ENCODE measurements at regions not wholly inside any gene's neighbourhood (a gene's known extent, or its start where the extent isn't known, plus 50 kb on each side); places are given as distances from the start of the nearest gene placed in this dataset.

GRCh38 chr21:28729887-28730286 lies 262.8 kb downstream of the LTN1 start:
- Histone ChIP-seq H3K79me2 (ENCODE audit: control insufficient read depth, insufficient read depth, low read length) (no peaks in the 10 kb centered on the region), H2AFZ (ENCODE audit: low read depth, low read length) (no peak overlapping the region), H3K4me2 (ENCODE audit: insufficient read depth, low read length) (no peak overlapping the region), H3K9ac (replicated peaks; ENCODE audit: extremely low read depth, insufficient read depth, low read length) (no peak overlapping the region), H3K27me3 (ENCODE audit: control insufficient read depth in 2 of 2, insufficient read depth in 2 of 2, low read length in 2 of 2) (no peaks in the 10 kb centered on the region), H3K9me3 (replicated peaks; ENCODE audit: control insufficient read depth, insufficient read depth, low read length) (no peaks in the 10 kb centered on the region), H3K36me3 (ENCODE audit: control insufficient read depth in 2 of 2, extremely low read depth in 1 of 2, insufficient read depth in 2 of 2, low read length in 2 of 2) (no peaks in the 10 kb centered on the region), H3K4me3 (replicated peaks in 1 of 3; ENCODE audit: insufficient read depth in 1 of 3, low read depth in 1 of 3, low read length in 3 of 3) (no peak overlapping the region), H4K20me1 (replicated peaks; ENCODE audit: control insufficient read depth, extremely low read depth, insufficient read depth, low read length) (no peaks in the 10 kb centered on the region), H3K9me1 (replicated peaks; ENCODE audit: control insufficient read depth, extremely low read depth, insufficient read depth, low read length) (no peaks in the 10 kb centered on the region), H3K4me1 (ENCODE audit: control insufficient read depth, extremely low read depth, insufficient read depth, low read length) (no peaks in the 10 kb centered on the region), H3K27ac (ENCODE audit: insufficient read depth, low read depth, low read length) (no peak overlapping the region)
- no peak for FAIRE-seq
- TF ChIP-seq FOS (IDR thresholded peaks at IDR 0.05; ENCODE audit: borderline replicate concordance, insufficient read depth, low read length) (no peak), MYC (IDR thresholded peaks at IDR 0.05; ENCODE audit: low read depth, low read length) (no peak), MAX (IDR thresholded peaks at IDR 0.05; ENCODE audit: insufficient read depth, insufficient read length) (no peak), JUN (IDR thresholded peaks at IDR 0.05; ENCODE audit: borderline replicate concordance, insufficient read depth, insufficient read length, low read depth) (no peak), POLR2A (IDR thresholded peaks at IDR 0.05; ENCODE audit: low read depth, low read length) (no peak)
- no TSS peak for BruUV-seq (replicated peaks)
- CTCF ChIA-PET = no interaction called here
- no peak for DNase-seq (ENCODE audit: low read depth, low spot score)
- intact Hi-C loops (cut with micrococcal nuclease) (no loop called here), dilution Hi-C loops (cut with MboI; ENCODE audit: extremely low pct_ligation_motif_present, low sequenced_read_pairs) (no loop called here)
- POLR2A ChIA-PET = no interaction called here

- Histone ChIP-seq H3K79me2 (ENCODE audit: control insufficient read depth, insufficient read depth, low read length) (no peaks in the 10 kb centered on the region), H3K4me1 (ENCODE audit: control insufficient read depth, extremely low read depth, insufficient read depth, low read length) (no peaks in the 10 kb centered on the region), H3K36me3 (ENCODE audit: control insufficient read depth in 2 of 2, extremely low read depth in 1 of 2, insufficient read depth in 2 of 2, low read length in 2 of 2) (no peaks in the 10 kb centered on the region), H3K4me3 (replicated peaks in 1 of 3; ENCODE audit: insufficient read depth in 1 of 3, low read depth in 1 of 3, low read length in 3 of 3) (no peak overlapping the region), H3K27ac (ENCODE audit: insufficient read depth, low read depth, low read length) (no peak overlapping the region), H4K20me1 (replicated peaks; ENCODE audit: control insufficient read depth, extremely low read depth, insufficient read depth, low read length) (no peaks in the 10 kb centered on the region), H3K27me3 (ENCODE audit: control insufficient read depth in 2 of 2, insufficient read depth in 2 of 2, low read length in 2 of 2) (no peaks in the 10 kb centered on the region), H3K9me3 (replicated peaks; ENCODE audit: control insufficient read depth, insufficient read depth, low read length) (no peaks in the 10 kb centered on the region), H3K4me2 (ENCODE audit: insufficient read depth, low read length) (no peak overlapping the region), H3K9ac (replicated peaks; ENCODE audit: extremely low read depth, insufficient read depth, low read length) (no peak overlapping the region), H2AFZ (ENCODE audit: low read depth, low read length) (no peak overlapping the region), H3K9me1 (replicated peaks; ENCODE audit: control insufficient read depth, extremely low read depth, insufficient read depth, low read length) (no peaks in the 10 kb centered on the region)
- CTCF ChIA-PET = interaction anchor here (0.9 kb wide), 1 partner anchor 10 kb away, joined by 3 read pairs; no protein-coding TSS in a partner anchor
- intact Hi-C loops (cut with micrococcal nuclease) = no loop called here
- BruUV-seq (replicated peaks) = no TSS peak
- FAIRE-seq = no peak
- TF ChIP-seq POLR2AphosphoS5 (IDR thresholded peaks at IDR 0.05; ENCODE audit: insufficient read depth, low read depth, low read length) (no peak), JUN (IDR thresholded peaks at IDR 0.05; ENCODE audit: borderline replicate concordance, insufficient read depth, insufficient read length, low read depth) (no peak), GATA2 (IDR thresholded peaks at IDR 0.05; ENCODE audit: insufficient read depth, insufficient read length, low read depth, low read length) (no peak)
- no peak for DNase-seq (ENCODE audit: low read depth, low spot score)
- dilution Hi-C loops (cut with MboI; ENCODE audit: extremely low pct_ligation_motif_present, low sequenced_read_pairs) = no loop called here
- POLR2A ChIA-PET = no interaction called here
Observed at GRCh38 chr21:28727809-28728208, 264.9 kb downstream of the LTN1 start.
